IPS-20b (cell line): ENCODE measurements at regions not wholly inside any gene's neighbourhood (a gene's known extent, or its start where the extent isn't known, plus 50 kb on each side); places are given as distances from the start of the nearest gene placed in this dataset.

ENCODE experiments used
- H3K27ac ChIP-seq: one replicate; pipeline ENCODE4 v1.5.1; 2013; ENCODE audit warnings: low read length
- H3K27me3 ChIP-seq: 2 replicates; pipeline ENCODE4 v1.6.1; 2013; ENCODE audit warnings: mild to moderate bottlenecking, low read length, inconsistent platforms; ENCODE audit not compliant: insufficient read depth
- H3K36me3 ChIP-seq: 2 replicates; pipeline ENCODE4 v1.6.1; 2013; ENCODE audit warnings: low read depth, mild to moderate bottlenecking, inconsistent platforms, low read length, moderate library complexity; ENCODE audit not compliant: insufficient read depth
- H3K4me1 ChIP-seq: 2 replicates; pipeline ENCODE4 v1.6.1; 2013; ENCODE audit warnings: mild to moderate bottlenecking, control low read depth, inconsistent platforms, low read length, moderate library complexity; ENCODE audit not compliant: insufficient read depth
- H3K4me3 ChIP-seq: 2 replicates; pipeline ENCODE4 v1.5.1; 2013; ENCODE audit warnings: mild to moderate bottlenecking, low read length, inconsistent platforms
- H3K9ac ChIP-seq: 2 replicates; pipeline ENCODE4 v1.6.1; 2013; ENCODE audit warnings: low read depth, mild to moderate bottlenecking, inconsistent platforms, low read length, moderate library complexity
- H3K9me3 ChIP-seq: 2 replicates; pipeline ENCODE4 v1.6.1; 2013; ENCODE audit warnings: mild to moderate bottlenecking, low read depth, low read length, inconsistent platforms; ENCODE audit not compliant: insufficient read depth

- Histone ChIP-seq H3K27me3 (no peaks in the 10 kb centered on the region), H3K4me3 (no peak overlapping the region), H3K27ac (no peak overlapping the region), H3K9ac (no peak overlapping the region), H3K36me3 (no peaks in the 10 kb centered on the region), H3K9me3 (no peaks in the 10 kb centered on the region), H3K4me1 (no peaks in the 10 kb centered on the region)
Measured at GRCh38 chr18:2351126-2351850, 220.0 kb downstream of the METTL4 start.

- H3K9me3 ChIP-seq = no peaks in the 10 kb centered on the region
- H3K27me3 ChIP-seq = no peaks in the 10 kb centered on the region
- H3K4me1 ChIP-seq = no peaks in the 10 kb centered on the region
- no peaks in the 10 kb centered on the region for H3K36me3 ChIP-seq
- no peak overlapping the region for H3K27ac ChIP-seq
- no peak overlapping the region for H3K4me3 ChIP-seq
- H3K9ac ChIP-seq = no peak overlapping the region
Measured at GRCh38 chr18:2354292-2354691, 217.0 kb downstream of the METTL4 start.

- H3K4me1 ChIP-seq = no peaks in the 10 kb centered on the region
- no peaks in the 10 kb centered on the region for H3K9me3 ChIP-seq
- H3K4me3 ChIP-seq = no peak overlapping the region
- no peak overlapping the region for H3K9ac ChIP-seq
- H3K27me3 ChIP-seq = no peaks in the 10 kb centered on the region
- H3K36me3 ChIP-seq = no peaks in the 10 kb centered on the region
- H3K27ac ChIP-seq = no peak overlapping the region
Measured at GRCh38 chr18:2356906-2357305, 214.4 kb downstream of the METTL4 start.

- Histone ChIP-seq H3K4me1 (no peaks in the 10 kb centered on the region), H3K27ac (no peak overlapping the region), H3K27me3 (no peaks in the 10 kb centered on the region), H3K9ac (no peak overlapping the region), H3K4me3 (no peak overlapping the region), H3K9me3 (no peaks in the 10 kb centered on the region), H3K36me3 (no peaks in the 10 kb centered on the region)
Measured at GRCh38 chr18:2360861-2361260, 210.4 kb downstream of the METTL4 start.

GRCh38 chr18:2368102-2368501, 203.2 kb downstream of the METTL4 start:
- Histone ChIP-seq H3K4me1 (no peaks in the 10 kb centered on the region), H3K4me3 (no peak overlapping the region), H3K27me3 (no peaks in the 10 kb centered on the region), H3K9ac (no peak overlapping the region), H3K9me3 (no peaks in the 10 kb centered on the region), H3K36me3 (no peaks in the 10 kb centered on the region), H3K27ac (no peak overlapping the region)

GRCh38 chr18:2376707-2377106, 194.6 kb downstream of the METTL4 start:
- Histone ChIP-seq H3K27me3 (no peaks in the 10 kb centered on the region), H3K36me3 (no peaks in the 10 kb centered on the region), H3K27ac (no peak overlapping the region), H3K4me3 (no peak overlapping the region), H3K4me1 (no peaks in the 10 kb centered on the region; the same call in 1 of the 2 replicates), H3K9me3 (no peaks in the 10 kb centered on the region), H3K9ac (no peak overlapping the region)

GRCh38 chr18:2380101-2380500, 191.2 kb downstream of the METTL4 start:
- Histone ChIP-seq H3K27me3 (no peaks in the 10 kb centered on the region), H3K36me3 (no peaks in the 10 kb centered on the region), H3K9ac (no peak overlapping the region)

GRCh38 chr18:2381539-2381938, 189.8 kb downstream of the METTL4 start:
- Histone ChIP-seq H3K27me3 (no peaks in the 10 kb centered on the region), H3K4me1 (no peaks in the 10 kb centered on the region; the same call in 1 of the 2 replicates), H3K27ac (no peak overlapping the region), H3K9me3 (peaks cover 2% of the 10 kb centered on the region; the same call in 1 of the 2 replicates), H3K4me3 (no peak overlapping the region), H3K36me3 (no peaks in the 10 kb centered on the region), H3K9ac (no peak overlapping the region)

More at GRCh38 chr18:2380101-2380500, 191.2 kb downstream of the METTL4 start:
- Histone ChIP-seq H3K27ac (no peak overlapping the region), H3K4me1 (no peaks in the 10 kb centered on the region; the same call in 1 of the 2 replicates), H3K4me3 (no peak overlapping the region), H3K9me3 (no peaks in the 10 kb centered on the region)

GRCh38 chr18:2387588-2387987, 183.7 kb downstream of the METTL4 start:
- no peak overlapping the region for H3K27ac ChIP-seq
- no peaks in the 10 kb centered on the region for H3K36me3 ChIP-seq
- no peaks in the 10 kb centered on the region for H3K4me1 ChIP-seq
- peaks cover 15% of the 10 kb centered on the region for H3K9me3 ChIP-seq
- no peak overlapping the region for H3K4me3 ChIP-seq
- H3K27me3 ChIP-seq = no peaks in the 10 kb centered on the region
- H3K9ac ChIP-seq = no peak overlapping the region

- H3K9me3 ChIP-seq = peaks cover 15% of the 10 kb centered on the region
- H3K4me1 ChIP-seq = no peaks in the 10 kb centered on the region
- no peak overlapping the region for H3K4me3 ChIP-seq
- no peak overlapping the region for H3K9ac ChIP-seq
- H3K36me3 ChIP-seq = no peaks in the 10 kb centered on the region
- no peak overlapping the region for H3K27ac ChIP-seq
- H3K27me3 ChIP-seq = no peaks in the 10 kb centered on the region
Measured at GRCh38 chr18:2390158-2390557, 181.1 kb downstream of the METTL4 start.

GRCh38 chr18:2391470-2391869, 179.8 kb downstream of the METTL4 start:
- Histone ChIP-seq H3K9ac (no peak overlapping the region), H3K9me3 (peaks cover 14% of the 10 kb centered on the region), H3K27ac (no peak overlapping the region), H3K36me3 (no peaks in the 10 kb centered on the region), H3K27me3 (no peaks in the 10 kb centered on the region), H3K4me1 (no peaks in the 10 kb centered on the region), H3K4me3 (no peak overlapping the region)

- no peaks in the 10 kb centered on the region for H3K4me1 ChIP-seq
- peaks cover 8% of the 10 kb centered on the region for H3K9me3 ChIP-seq
- H3K36me3 ChIP-seq = no peaks in the 10 kb centered on the region
- H3K4me3 ChIP-seq = no peak overlapping the region
- H3K9ac ChIP-seq = no peak overlapping the region
- no peak overlapping the region for H3K27ac ChIP-seq
- H3K27me3 ChIP-seq = no peaks in the 10 kb centered on the region
Measured at GRCh38 chr18:2392446-2392845, 178.9 kb downstream of the METTL4 start.
